Right atrium auricular region (tissue), 2 donors: ENCODE measurements at regions not wholly inside any gene's neighbourhood (a gene's known extent, or its start where the extent isn't known, plus 50 kb on each side); places are given as distances from the start of the nearest gene placed in this dataset.

Experiments used
- DNase-seq: peaks from one replicate; pipeline ENCODE4 v3.0.0-alpha.2; 2019; ENCODE audit warnings: low spot score
- H3K27ac ChIP-seq, 2 donors: fragments of 200-600 bp; sonication (generic); 1 replicate in 1 of 2; 2 replicates in 1 of 2; pipeline ENCODE4 v1.5.1; 2016 to 2019
- H3K27me3 ChIP-seq, 2 donors: fragments of 200-600 bp; sonication (generic); one replicate each; pipeline versions ENCODE4 v1.5.1 to v1.6.0; 2017 to 2019
- H3K36me3 ChIP-seq: fragments of 200-600 bp; sonication (generic); one replicate; pipeline ENCODE4 v1.5.1; 2016
- H3K4me1 ChIP-seq, 2 donors: fragments of 200-600 bp; sonication (generic); one replicate each; pipeline versions ENCODE4 v1.5.1 to v1.6.0; 2017 to 2019
- H3K4me3 ChIP-seq, 2 donors: fragments of 200-600 bp; sonication (generic); 1 replicate in 1 of 2; 2 replicates in 1 of 2; pipeline ENCODE4 v1.5.1; 2017 to 2019; ENCODE audit warnings: mild to moderate bottlenecking in 1 of 2, moderate library complexity in 1 of 2
- H3K9me3 ChIP-seq, 2 donors: fragments of 200-600 bp; sonication (generic); one replicate each; pipeline ENCODE4 v1.5.1; 2019
- TF ChIP-seq, protein P1 (sequence below), 2 donors: fragments of 200-600 bp; sonication (generic); IDR thresholded peaks; one replicate each; pipeline ENCODE4 v1.5.1; 2019; ENCODE audit warnings: antibody characterized with exemption in 2 of 2

DNA sequence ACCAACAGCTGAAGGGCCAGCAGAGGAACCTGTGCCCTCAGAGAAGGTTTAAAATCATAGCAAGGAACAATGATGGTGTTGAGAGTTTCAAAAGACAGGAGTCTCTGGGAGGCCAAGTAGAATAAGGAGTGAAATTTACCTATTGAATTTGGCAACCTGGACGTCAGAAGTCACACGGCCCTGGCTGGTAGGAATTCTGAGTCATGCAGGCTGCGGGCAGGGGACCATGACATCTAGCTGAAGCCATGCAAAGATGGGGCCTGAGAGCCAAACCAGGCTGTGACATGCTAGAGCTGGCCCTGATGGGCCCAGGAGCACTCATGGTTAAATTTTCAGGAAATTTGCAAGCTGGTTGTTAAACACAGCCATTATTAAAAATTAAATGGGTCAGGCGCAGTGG, 64.0 kb upstream of the SNX9 start:
- DNase-seq, result peak; percentile 32
- Histone ChIP-seq H3K9me3 (no peaks in the 10 kb centered on the region), H3K4me1 (peaks cover 0 to 27% of the 10 kb centered on the region in 2 donors), H3K27ac (no peak overlapping the region), H3K36me3 (no peaks in the 10 kb centered on the region), H3K27me3 (no peaks in the 10 kb centered on the region), H3K4me3 (no peak overlapping the region)
- TF ChIP-seq, protein P1, sequence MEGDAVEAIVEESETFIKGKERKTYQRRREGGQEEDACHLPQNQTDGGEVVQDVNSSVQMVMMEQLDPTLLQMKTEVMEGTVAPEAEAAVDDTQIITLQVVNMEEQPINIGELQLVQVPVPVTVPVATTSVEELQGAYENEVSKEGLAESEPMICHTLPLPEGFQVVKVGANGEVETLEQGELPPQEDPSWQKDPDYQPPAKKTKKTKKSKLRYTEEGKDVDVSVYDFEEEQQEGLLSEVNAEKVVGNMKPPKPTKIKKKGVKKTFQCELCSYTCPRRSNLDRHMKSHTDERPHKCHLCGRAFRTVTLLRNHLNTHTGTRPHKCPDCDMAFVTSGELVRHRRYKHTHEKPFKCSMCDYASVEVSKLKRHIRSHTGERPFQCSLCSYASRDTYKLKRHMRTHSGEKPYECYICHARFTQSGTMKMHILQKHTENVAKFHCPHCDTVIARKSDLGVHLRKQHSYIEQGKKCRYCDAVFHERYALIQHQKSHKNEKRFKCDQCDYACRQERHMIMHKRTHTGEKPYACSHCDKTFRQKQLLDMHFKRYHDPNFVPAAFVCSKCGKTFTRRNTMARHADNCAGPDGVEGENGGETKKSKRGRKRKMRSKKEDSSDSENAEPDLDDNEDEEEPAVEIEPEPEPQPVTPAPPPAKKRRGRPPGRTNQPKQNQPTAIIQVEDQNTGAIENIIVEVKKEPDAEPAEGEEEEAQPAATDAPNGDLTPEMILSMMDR (IDR thresholded peaks at IDR 0.05), result no peak

DNA sequence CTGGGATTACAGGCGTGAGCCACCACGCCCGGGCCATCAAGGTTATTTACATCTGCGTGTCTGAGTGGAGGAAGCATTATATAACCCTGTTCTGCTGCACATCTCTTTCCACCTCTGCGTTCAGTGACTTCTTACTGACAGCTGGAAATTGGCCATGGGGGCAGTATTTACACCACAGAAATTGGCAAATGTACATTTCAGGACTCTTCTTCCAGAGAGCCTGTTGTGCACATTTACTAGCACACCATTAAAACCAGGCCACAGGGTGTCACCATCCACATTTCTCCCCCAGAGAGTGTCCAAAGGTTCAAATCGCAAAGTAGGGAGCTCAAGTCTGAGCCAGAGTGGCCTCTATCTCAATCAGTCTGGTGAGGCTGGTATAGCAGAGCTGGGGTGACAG, 62.9 kb upstream of the SNX9 start:
- no peak for DNase-seq
- H3K9me3 ChIP-seq, result no peaks in the 10 kb centered on the region
- H3K27ac ChIP-seq, result peak overlapping the region; percentile 16 to 47
- peaks cover 0 to 38% of the 10 kb centered on the region in 2 donors for H3K4me1 ChIP-seq
- TF ChIP-seq, protein P1 (IDR thresholded peaks at IDR 0.05), result no peak
- no peak overlapping the region for H3K4me3 ChIP-seq
- H3K36me3 ChIP-seq, result no peaks in the 10 kb centered on the region
- H3K27me3 ChIP-seq, result no peaks in the 10 kb centered on the region

DNA sequence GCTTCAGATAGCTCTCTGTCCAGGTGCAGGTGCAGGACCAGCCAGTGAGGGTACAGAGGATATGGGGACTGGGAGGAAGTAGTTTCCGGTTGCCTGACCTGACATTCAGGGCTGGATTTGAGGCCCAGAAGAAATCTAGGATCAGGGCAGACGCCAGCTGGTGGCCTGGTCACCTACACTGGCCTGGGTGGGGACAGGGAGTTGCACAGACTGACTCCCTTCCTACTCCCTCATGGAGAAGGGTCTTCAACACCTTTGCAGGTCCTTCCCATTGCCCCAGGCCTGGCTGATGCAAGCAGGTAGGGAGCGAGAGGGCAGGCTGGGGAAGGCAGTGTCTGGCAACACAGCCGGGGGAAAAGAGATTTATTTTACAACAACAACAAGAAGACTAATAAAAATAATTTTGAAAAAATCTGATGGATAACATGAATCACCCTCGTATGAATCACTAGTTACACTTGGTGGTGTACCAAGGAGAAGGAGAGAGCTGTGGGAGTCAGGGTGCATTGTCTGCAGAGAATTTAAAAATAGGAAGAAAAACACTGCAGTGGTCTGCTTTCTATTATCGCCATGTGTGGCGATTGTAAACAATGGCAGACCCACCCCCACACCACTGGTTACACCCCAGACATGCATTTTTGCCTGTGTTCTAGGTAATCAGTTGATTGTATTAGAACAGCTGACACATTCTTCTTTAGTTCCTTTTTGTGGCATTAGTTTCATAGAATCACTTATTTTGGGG, 62.3 kb upstream of the SNX9 start:
- DNase-seq, result peak; percentile 53
- no peaks in the 10 kb centered on the region for H3K36me3 ChIP-seq
- H3K27ac ChIP-seq, result peak overlapping the region; percentile 16 to 47
- TF ChIP-seq, protein P1 (IDR thresholded peaks at IDR 0.05), result no peak
- no peaks in the 10 kb centered on the region for H3K9me3 ChIP-seq
- H3K27me3 ChIP-seq, result no peaks in the 10 kb centered on the region
- H3K4me3 ChIP-seq, result no peak overlapping the region
- H3K4me1 ChIP-seq, result peaks cover 0 to 39% of the 10 kb centered on the region in 2 donors

DNA sequence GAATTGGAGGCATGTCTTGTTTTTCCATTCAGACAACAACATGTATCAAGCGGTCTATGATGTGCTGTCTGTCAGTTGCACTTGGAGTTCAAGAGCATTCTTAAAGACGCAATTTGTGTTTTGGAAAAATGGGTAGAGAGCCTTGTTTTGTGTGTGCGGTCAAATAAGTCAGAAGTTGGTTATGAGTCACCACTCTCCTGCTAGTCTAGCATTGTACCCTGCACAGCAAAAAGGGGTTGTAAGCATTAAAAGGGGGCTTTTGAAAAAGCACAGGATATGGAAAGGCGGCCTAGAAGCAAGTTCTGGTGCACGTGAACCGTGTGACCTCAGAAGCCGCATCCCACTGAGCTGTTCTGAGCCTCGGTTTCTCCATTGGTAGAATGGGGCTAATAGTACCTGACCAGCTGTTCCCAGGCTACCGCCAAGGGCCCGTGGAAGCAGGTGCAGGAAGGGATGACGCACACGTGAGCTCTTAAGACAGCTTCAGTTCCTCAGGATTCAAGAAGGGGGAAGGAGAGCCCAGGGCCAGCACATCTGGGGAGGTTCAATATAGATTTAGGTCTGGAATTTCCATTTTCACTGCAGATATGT, 61.6 kb upstream of the SNX9 start:
- no peaks in the 10 kb centered on the region for H3K9me3 ChIP-seq
- TF ChIP-seq, protein P1 (IDR thresholded peaks at IDR 0.05), result no peak
- peak; percentile 52 for DNase-seq
- no peak overlapping the region for H3K4me3 ChIP-seq
- H3K27ac ChIP-seq, result peak overlapping the region in 1 of 2 donors; percentile 47
- peaks cover 0 to 36% of the 10 kb centered on the region in 2 donors for H3K4me1 ChIP-seq
- H3K27me3 ChIP-seq, result no peaks in the 10 kb centered on the region
- no peaks in the 10 kb centered on the region for H3K36me3 ChIP-seq

DNA sequence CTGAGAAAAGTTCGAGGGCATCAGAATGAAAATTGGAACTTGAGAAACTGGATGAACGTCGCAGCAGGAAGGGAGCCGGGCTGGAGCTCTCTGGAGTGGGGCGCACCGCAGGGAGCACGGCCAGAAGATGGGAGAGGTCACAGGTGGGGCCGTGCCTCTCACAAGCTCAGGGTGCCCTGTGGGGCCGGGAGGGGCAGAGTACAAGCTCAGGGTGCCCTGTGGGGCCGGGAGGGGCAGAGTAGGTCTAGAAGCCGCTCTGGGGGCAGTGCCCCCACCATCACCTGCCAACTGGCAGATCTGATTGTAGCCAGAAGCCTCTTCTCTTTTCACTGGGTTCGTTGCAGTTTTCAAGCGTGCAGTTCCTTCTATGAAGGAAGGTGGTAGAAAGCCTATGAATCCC, 61.1 kb upstream of the SNX9 start:
- TF ChIP-seq, protein P1 (IDR thresholded peaks at IDR 0.05), result no peak
- H3K9me3 ChIP-seq, result no peaks in the 10 kb centered on the region
- H3K27ac ChIP-seq, result no peak overlapping the region
- DNase-seq, result peak; percentile 55
- H3K36me3 ChIP-seq, result no peaks in the 10 kb centered on the region
- peaks cover 0 to 31% of the 10 kb centered on the region in 2 donors for H3K4me1 ChIP-seq
- no peaks in the 10 kb centered on the region for H3K27me3 ChIP-seq
- no peak overlapping the region for H3K4me3 ChIP-seq
